ENCODE measurements at regions not wholly inside any gene's neighbourhood (a gene's known extent, or its start where the extent isn't known, plus 50 kb on each side); places are given as distances from the start of the nearest gene placed in this dataset.
"Not testable (repeated sequence)": the region's sequence is repeated elsewhere in the genome, so short reads cannot be mapped to it uniquely, and the experiment has no call there.

GRCh38 chr1:146393796-146394195 lies 165.0 kb upstream of the NOTCH2NLA start:
- intact Hi-C loops (cut with DNase I); H3K4me1 ChIP-seq (replicated peaks in 1 of 2); H3K4me3 ChIP-seq; H3K9me3 ChIP-seq (replicated peaks in 1 of 3); H3K36me3 ChIP-seq (replicated peaks in 1 of 2); H3K27ac ChIP-seq; H3K27me3 ChIP-seq; DNase-seq: not testable (repeated sequence)
- 40 to 52% (median 43%) methylated on average over 7 to 16 of the region's 23 CpGs; no CpG with 5 or more reads in 1 of the 4 donors for WGBS, 4 donors

- H3K27me3 ChIP-seq; DNase-seq; H3K27ac ChIP-seq; H3K4me3 ChIP-seq; intact Hi-C loops (cut with DNase I); H3K9me3 ChIP-seq (replicated peaks in 1 of 3); H3K36me3 ChIP-seq (replicated peaks in 1 of 2); H3K4me1 ChIP-seq (replicated peaks in 1 of 2): not testable (repeated sequence)
- WGBS, 4 donors: 49 to 62% (median 57%) methylated on average over 15 to 19 of the region's 19 CpGs
Measured at GRCh38 chr1:146393154-146393553, 164.3 kb upstream of the NOTCH2NLA start.

- 60 to 73% (median 68%) methylated on average over 1 to 5 of the region's 6 CpGs for WGBS, 4 donors
- DNase-seq: peak in 1 of 7 donors; percentile 31
- H3K4me1 ChIP-seq (replicated peaks in 1 of 2); H3K27ac ChIP-seq; H3K27me3 ChIP-seq; H3K36me3 ChIP-seq (replicated peaks in 1 of 2); H3K4me3 ChIP-seq; H3K9me3 ChIP-seq (replicated peaks in 1 of 3); intact Hi-C loops (cut with DNase I): not testable (repeated sequence)
Measured at GRCh38 chr1:146389178-146389577, 160.4 kb upstream of the NOTCH2NLA start.

- peak in 3 of 7 donors; percentile 19 to 62 (median 35) for DNase-seq
- H3K27ac ChIP-seq: peak overlapping the region in 4 of 5 donors; percentile 64 to 96 (median 91)
- H3K9me3 ChIP-seq (replicated peaks in 1 of 3); intact Hi-C loops (cut with DNase I); H3K4me3 ChIP-seq; H3K36me3 ChIP-seq (replicated peaks in 1 of 2); H3K27me3 ChIP-seq; H3K4me1 ChIP-seq (replicated peaks in 1 of 2): not testable (repeated sequence)
- 22 to 53% (median 29%) methylated on average over 2 to 10 of the region's 10 CpGs for WGBS, 4 donors
Measured at GRCh38 chr1:146387750-146388469, 159.1 kb upstream of the NOTCH2NLA start.

- Histone ChIP-seq H3K27ac (peak overlapping the region; percentile 55 to 96 (median 92)), H3K4me3 (peak overlapping the region in 2 of 4 donors; percentile 54 to 57)
- H3K36me3 ChIP-seq (replicated peaks in 1 of 2); H3K27me3 ChIP-seq; H3K9me3 ChIP-seq (replicated peaks in 1 of 3); H3K4me1 ChIP-seq (replicated peaks in 1 of 2); intact Hi-C loops (cut with DNase I): not testable (repeated sequence)
- WGBS, 4 donors: 0 to 2% (median 1%) methylated on average over 12 to 28 of the region's 39 CpGs
- peak; percentile 32 to 95 (median 76) for DNase-seq
- TF ChIP-seq POLR2A (IDR thresholded peaks at IDR 0.05): peak; percentile 89 to 91
Measured at GRCh38 chr1:146386851-146387749, 158.3 kb upstream of the NOTCH2NLA start.

GRCh38 chr1:146381196-146381595 lies 152.4 kb upstream of the NOTCH2NLA start:
- 32 to 67% (median 53%) methylated on average over 1 to 4 of the region's 7 CpGs for WGBS, 4 donors
- H3K4me1 ChIP-seq (replicated peaks in 1 of 2); intact Hi-C loops (cut with DNase I); H3K27ac ChIP-seq; DNase-seq; H3K36me3 ChIP-seq (replicated peaks in 1 of 2); H3K4me3 ChIP-seq; H3K9me3 ChIP-seq (replicated peaks in 1 of 3); H3K27me3 ChIP-seq: not testable (repeated sequence)

- H3K9me3 ChIP-seq (replicated peaks in 1 of 3); H3K4me1 ChIP-seq (replicated peaks in 1 of 2); H3K36me3 ChIP-seq (replicated peaks in 1 of 2); H3K27me3 ChIP-seq; intact Hi-C loops (cut with DNase I): not testable (repeated sequence)
- H3K27ac ChIP-seq: peak overlapping the region; percentile 76 to 92 (median 90)
- WGBS, 4 donors: 0 to 1% (median 1%) methylated on average over 9 to 41 of the region's 42 CpGs
- peak overlapping the region in 2 of 4 donors; percentile 20 to 43 for H3K4me3 ChIP-seq
- TF ChIP-seq POLR2A (IDR thresholded peaks at IDR 0.05): peak; percentile 92 to 99
- peak; percentile 65 to 97 (median 82) for DNase-seq
Measured at GRCh38 chr1:146376708-146377496, 148.1 kb upstream of the NOTCH2NLA start.

All from adrenal gland (tissue), 9 donors.